Upper lobe of right lung (tissue), 1 donor: ENCODE measurements at regions not wholly inside any gene's neighbourhood (a gene's known extent, or its start where the extent isn't known, plus 50 kb on each side); places are given as distances from the start of the nearest gene placed in this dataset.

Experiments used
- ATAC-seq: fragments of 200-7000 bp; cut with Tn5 transposase; one replicate; pipeline ENCODE4 v1.9.1; 2020; ENCODE audit warnings: mild to moderate bottlenecking, moderate library complexity
- DNase-seq: peaks from one replicate; pipeline ENCODE4 v3.0.0-alpha.2; 2020
- H3K27ac ChIP-seq: fragments of 200-600 bp; one replicate; pipeline ENCODE4 v1.8.0; 2022
- H3K27me3 ChIP-seq: fragments of 200-600 bp; one replicate; pipeline ENCODE4 v1.8.0; 2022; ENCODE audit warnings: mild to moderate bottlenecking
- H3K36me3 ChIP-seq: fragments of 200-600 bp; one replicate; pipeline ENCODE4 v1.8.0; 2022
- H3K4me1 ChIP-seq: fragments of 200-600 bp; one replicate; pipeline ENCODE4 v1.8.0; 2022
- H3K4me3 ChIP-seq: fragments of 200-600 bp; one replicate; pipeline ENCODE4 v1.8.0; 2022; ENCODE audit warnings: mild to moderate bottlenecking
- H3K9me3 ChIP-seq: fragments of 200-600 bp; one replicate; pipeline ENCODE4 v1.8.0; 2022
- CTCF ChIP-seq: fragments of 200-600 bp; IDR thresholded peaks from one replicate; pipeline ENCODE4 v1.8.0; 2022; ENCODE audit warnings: antibody characterized with exemption
- intact Hi-C: fragments of 100-400 bp; cut with DNase I; formaldehyde crosslinking; loops from one replicate; pipeline ENCODE4 v1.11.0; 2022
- donor health status: DM: no; HTN: yes; CAD: no; lungs with severe emphysema.

- intact Hi-C loops: no loop called here
- no peak overlapping the region for H3K4me3 ChIP-seq
- no peaks in the 10 kb centered on the region for H3K4me1 ChIP-seq
- ATAC-seq: no peak
- no peak for DNase-seq
- no peak for TF ChIP-seq CTCF
- H3K27me3 ChIP-seq: no peaks in the 10 kb centered on the region
- H3K9me3 ChIP-seq: no peaks in the 10 kb centered on the region
- no peaks in the 10 kb centered on the region for H3K36me3 ChIP-seq
- no peak overlapping the region for H3K27ac ChIP-seq
These were observed 383.2 kb upstream of the XYLT1 start for GRCh38 chr16:17853958-17854357.

- no peak for ATAC-seq
- no peaks in the 10 kb centered on the region for H3K4me1 ChIP-seq
- TF ChIP-seq CTCF: no peak
- H3K27me3 ChIP-seq: no peaks in the 10 kb centered on the region
- DNase-seq: peak; percentile 62
- no peak overlapping the region for H3K27ac ChIP-seq
- no peak overlapping the region for H3K4me3 ChIP-seq
- no peaks in the 10 kb centered on the region for H3K9me3 ChIP-seq
- H3K36me3 ChIP-seq: no peaks in the 10 kb centered on the region
- intact Hi-C loops: no loop called here
These were observed 382.4 kb upstream of the XYLT1 start for GRCh38 chr16:17852977-17853702.

GRCh38 chr16:17850581-17851250 is 380.0 kb upstream of the XYLT1 start:
- H3K4me1 ChIP-seq: no peaks in the 10 kb centered on the region
- H3K36me3 ChIP-seq: no peaks in the 10 kb centered on the region
- no peaks in the 10 kb centered on the region for H3K27me3 ChIP-seq
- DNase-seq: no peak
- ATAC-seq: no peak
- no peak overlapping the region for H3K4me3 ChIP-seq
- intact Hi-C loops: no loop called here
- H3K27ac ChIP-seq: no peak overlapping the region
- no peak for TF ChIP-seq CTCF
- no peaks in the 10 kb centered on the region for H3K9me3 ChIP-seq

GRCh38 chr16:17847234-17847795 is 376.6 kb upstream of the XYLT1 start:
- intact Hi-C loops: no loop called here
- H3K27me3 ChIP-seq: no peaks in the 10 kb centered on the region
- H3K4me3 ChIP-seq: no peak overlapping the region
- ATAC-seq (no peak), DNase-seq (no peak)
- no peak overlapping the region for H3K27ac ChIP-seq
- TF ChIP-seq CTCF: no peak
- H3K9me3 ChIP-seq: no peaks in the 10 kb centered on the region
- H3K4me1 ChIP-seq: no peaks in the 10 kb centered on the region
- no peaks in the 10 kb centered on the region for H3K36me3 ChIP-seq

GRCh38 chr16:17846030-17846429 is 375.3 kb upstream of the XYLT1 start:
- H3K4me3 ChIP-seq: no peak overlapping the region
- DNase-seq: no peak
- no peak for TF ChIP-seq CTCF
- no peak overlapping the region for H3K27ac ChIP-seq
- intact Hi-C loops: no loop called here
- no peaks in the 10 kb centered on the region for H3K27me3 ChIP-seq
- ATAC-seq: no peak
- no peaks in the 10 kb centered on the region for H3K4me1 ChIP-seq
- no peaks in the 10 kb centered on the region for H3K36me3 ChIP-seq
- H3K9me3 ChIP-seq: no peaks in the 10 kb centered on the region
